H9 (cell line): ENCODE measurements at regions not wholly inside any gene's neighbourhood (a gene's known extent, or its start where the extent isn't known, plus 50 kb on each side); places are given as distances from the start of the nearest gene placed in this dataset.

Experiments
- DNase-seq: peaks from one replicate; pipeline ENCODE4 v3.0.0-alpha.2; 2017
- H2AFZ ChIP-seq: one replicate; pipeline ENCODE4 v1.6.1; 2013; ENCODE audit warnings: mild to moderate bottlenecking, low read length, control low read depth, moderate library complexity
- H2AK5ac ChIP-seq: 2 replicates; pipeline ENCODE4 v1.6.1; 2013; ENCODE audit warnings: low read length, control low read depth, mixed read lengths; ENCODE audit not compliant: insufficient read length
- H2BK120ac ChIP-seq: one replicate; pipeline ENCODE4 v1.6.1; 2013; ENCODE audit warnings: low read depth, mild to moderate bottlenecking, low read length, control low read depth, inconsistent platforms; ENCODE audit not compliant: poor library complexity, severe bottlenecking
- H2BK12ac ChIP-seq: 2 replicates; pipeline ENCODE4 v1.6.1; 2013; ENCODE audit warnings: low read length, control low read depth, mixed read lengths, low read depth; ENCODE audit not compliant: insufficient read length
- H2BK15ac ChIP-seq: 2 replicates; pipeline ENCODE4 v1.6.1; 2013; ENCODE audit warnings: low read depth, low read length, control low read depth
- H2BK20ac ChIP-seq: one replicate; pipeline ENCODE4 v1.6.1; 2013; ENCODE audit warnings: low read depth, mild to moderate bottlenecking, low read length, control low read depth, inconsistent platforms; ENCODE audit not compliant: poor library complexity, severe bottlenecking
- H2BK5ac ChIP-seq: 2 replicates; pipeline ENCODE4 v1.6.1; 2013; ENCODE audit warnings: low read length, control low read depth, mixed read lengths; ENCODE audit not compliant: insufficient read length
- H3K14ac ChIP-seq: 2 replicates; pipeline ENCODE4 v1.6.1; 2013; ENCODE audit warnings: low read length, control low read depth; ENCODE audit not compliant: insufficient read depth
- H3K18ac ChIP-seq: 2 replicates; pipeline ENCODE4 v1.6.1; 2013; ENCODE audit warnings: low read depth, mild to moderate bottlenecking, mixed read lengths, low read length, control low read depth; ENCODE audit not compliant: insufficient read length
- H3K23ac ChIP-seq: 2 replicates; pipeline ENCODE4 v1.6.1; 2013; ENCODE audit warnings: low read length, control low read depth, mixed read lengths, low read depth; ENCODE audit not compliant: insufficient read length
- H3K23me2 ChIP-seq: 2 replicates; pipeline ENCODE4 v1.6.1; 2013; ENCODE audit warnings: low read depth, mild to moderate bottlenecking, mixed read lengths, low read length, control low read depth; ENCODE audit not compliant: insufficient read length, poor library complexity, severe bottlenecking
- H3K27ac ChIP-seq: 2 replicates; pipeline ENCODE4 v1.5.1; 2013; ENCODE audit warnings: low read length, control low read depth, mixed read lengths, low read depth; ENCODE audit not compliant: insufficient read length
- H3K27me3 ChIP-seq: 2 replicates; pipeline ENCODE4 v1.6.1; 2013; ENCODE audit warnings: low read length, control low read depth, inconsistent platforms; ENCODE audit not compliant: insufficient read depth
- H3K4ac ChIP-seq: 2 replicates; pipeline ENCODE4 v1.6.1; 2013; ENCODE audit warnings: low read depth, mild to moderate bottlenecking, control low read depth, inconsistent platforms, low read length, moderate library complexity
- H3K4me1 ChIP-seq: 2 replicates; pipeline ENCODE4 v1.6.1; 2013; ENCODE audit warnings: low read length, control low read depth, inconsistent platforms; ENCODE audit not compliant: insufficient read depth
- H3K4me2 ChIP-seq: 2 replicates; pipeline ENCODE4 v1.6.1; 2013; ENCODE audit warnings: low read length, control low read depth, mixed read lengths; ENCODE audit not compliant: insufficient read length, insufficient read depth
- H3K56ac ChIP-seq: 2 replicates; pipeline ENCODE4 v1.6.1; 2013; ENCODE audit warnings: low read depth, mild to moderate bottlenecking, mixed read lengths, low read length, control low read depth; ENCODE audit not compliant: insufficient read length
- H3K79me1 ChIP-seq: 2 replicates; pipeline ENCODE4 v1.6.1; 2013; ENCODE audit warnings: low read depth, mild to moderate bottlenecking, moderate library complexity, low read length, control low read depth, inconsistent platforms; ENCODE audit not compliant: insufficient read depth, poor library complexity, severe bottlenecking
- H3K79me2 ChIP-seq: 2 replicates; pipeline ENCODE4 v1.6.1; 2013; ENCODE audit warnings: low read length, control low read depth, inconsistent platforms; ENCODE audit not compliant: insufficient read depth
- H3K9ac ChIP-seq: 2 replicates; pipeline ENCODE4 v1.6.1; 2013; ENCODE audit warnings: low read length, control low read depth, mixed read lengths; ENCODE audit not compliant: insufficient read length; ENCODE audit errors: extremely low read depth
- H3K9me3 ChIP-seq: one replicate; pipeline ENCODE4 v1.6.1; 2013; ENCODE audit warnings: low read depth, low read length, inconsistent platforms; ENCODE audit not compliant: control insufficient read depth
- H3T11ph ChIP-seq: one replicate; pipeline ENCODE4 v1.6.1; 2013; ENCODE audit warnings: mild to moderate bottlenecking, low read length, control low read depth, inconsistent platforms
- H4K20me1 ChIP-seq: one replicate; pipeline ENCODE4 v1.6.1; 2013; ENCODE audit not compliant: control insufficient read depth, insufficient read length, insufficient read depth
- H4K5ac ChIP-seq: 2 replicates; pipeline ENCODE4 v1.6.1; 2013; ENCODE audit warnings: low read depth, mild to moderate bottlenecking, mixed read lengths, low read length, control low read depth; ENCODE audit not compliant: insufficient read length
- H4K8ac ChIP-seq: replicated peaks from 2 replicates; pipeline ENCODE4 v1.6.1; 2013; ENCODE audit warnings: low read length, control low read depth, mixed read lengths, low read depth; ENCODE audit not compliant: insufficient read length
- H4K91ac ChIP-seq: 2 replicates; pipeline ENCODE4 v1.6.1; 2013; ENCODE audit warnings: low read depth, mild to moderate bottlenecking, moderate library complexity, mixed read lengths, low read length, control low read depth; ENCODE audit not compliant: insufficient read length
- H3K27ac Mint-ChIP-seq, 3 experiments: 2 replicates in 2 of 3; 3 replicates in 1 of 3; pipeline ENCODE4 v1.8.0; 2020 to 2021; ENCODE audit warnings: mixed read lengths in 3 of 3, mild to moderate bottlenecking in 1 of 3, moderate library complexity in 1 of 3
- H3K27me3 Mint-ChIP-seq: 2 replicates; pipeline ENCODE4 v1.8.0; 2021; ENCODE audit warnings: low read depth, mild to moderate bottlenecking, moderate library complexity, mixed read lengths
- H3K36me3 Mint-ChIP-seq, 3 experiments: 2 replicates in 2 of 3; 3 replicates in 1 of 3; pipeline ENCODE4 v1.8.0; 2020 to 2021; ENCODE audit warnings: low read depth in 3 of 3, mixed read lengths in 3 of 3; ENCODE audit not compliant: insufficient read depth in 1 of 3
- H3K4me1 Mint-ChIP-seq, 2 experiments: 2 replicates each; pipeline ENCODE4 v1.8.0; 2020; ENCODE audit warnings: mixed read lengths in 2 of 2
- H3K4me3 Mint-ChIP-seq, 2 experiments: 2 replicates in 1 of 2; 3 replicates in 1 of 2; pipeline ENCODE4 v1.8.0; 2020 to 2021; ENCODE audit warnings: mild to moderate bottlenecking in 2 of 2, mixed read lengths in 2 of 2, moderate library complexity in 1 of 2
- H3K9me3 Mint-ChIP-seq, 2 experiments: 2 replicates in 1 of 2; 3 replicates in 1 of 2; pipeline ENCODE4 v1.8.0; 2020; ENCODE audit warnings: mild to moderate bottlenecking in 2 of 2, mixed read lengths in 2 of 2, moderate library complexity in 1 of 2
- WGBS: extraction: QIAGEN DNeasy Blood & Tissue Kit; methylation state at CpG from one replicate; pipeline ENCODE4 v1.1.7; 2013; ENCODE audit warnings: missing lambda C conversion rate, low lambda C conversion rate, mixed read lengths; ENCODE audit not compliant: insufficient read length; ENCODE audit errors: extremely low coverage; 5-methylcytosine and 5-hydroxymethylcytosine counted together
- TF ChIP-seq, protein P1 (sequence below): fragments of 200-600 bp; sonication (generic); conservative IDR thresholded peaks from 3 replicates; pipeline ENCODE4 v1.8.0; 2021; ENCODE audit warnings: antibody characterized with exemption, mild to moderate bottlenecking

DNA sequence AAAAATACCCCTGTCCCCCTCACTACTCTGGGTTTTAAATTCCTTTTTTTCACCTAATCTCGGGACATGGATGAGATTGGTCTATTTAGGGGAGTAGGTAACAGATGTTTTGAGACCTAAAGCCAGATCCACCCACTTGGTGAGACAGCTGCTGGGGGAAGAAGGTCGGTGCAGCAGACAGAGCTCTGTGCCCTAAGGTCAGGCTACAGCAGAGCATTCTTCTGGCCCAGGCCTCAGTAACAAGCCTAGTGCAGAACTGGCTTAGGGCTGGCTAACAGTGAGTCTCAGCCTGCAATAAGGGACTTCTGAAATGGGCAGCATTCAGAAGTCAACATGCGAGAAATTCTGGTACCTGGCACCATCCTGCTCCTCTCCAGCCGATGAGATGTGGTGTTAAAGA, 444.9 kb upstream of the KIRREL3 start:
- no peak overlapping the region for H4K5ac ChIP-seq
- H3K9ac ChIP-seq = no peak overlapping the region
- Mint-ChIP-seq H3K27ac (no peak overlapping the region), H3K27me3 (peaks cover 1% of the 10 kb centered on the region; the same call in 1 of the 2 replicates), H3K4me3 (no peak overlapping the region), H3K36me3 (no peaks in the 10 kb centered on the region), H3K4me1 (peaks cover 5 to 14% of the 10 kb centered on the region in 2 experiments), H3K9me3 (no peaks in the 10 kb centered on the region)
- no peak overlapping the region for H3K4me2 ChIP-seq
- no peak overlapping the region for H3T11ph ChIP-seq
- no peak overlapping the region for H2AFZ ChIP-seq
- H3K4me1 ChIP-seq = no peaks in the 10 kb centered on the region
- no peak overlapping the region for H3K23ac ChIP-seq
- H3K14ac ChIP-seq = no peak overlapping the region
- no peak overlapping the region for H2BK120ac ChIP-seq
- TF ChIP-seq, protein P1, sequence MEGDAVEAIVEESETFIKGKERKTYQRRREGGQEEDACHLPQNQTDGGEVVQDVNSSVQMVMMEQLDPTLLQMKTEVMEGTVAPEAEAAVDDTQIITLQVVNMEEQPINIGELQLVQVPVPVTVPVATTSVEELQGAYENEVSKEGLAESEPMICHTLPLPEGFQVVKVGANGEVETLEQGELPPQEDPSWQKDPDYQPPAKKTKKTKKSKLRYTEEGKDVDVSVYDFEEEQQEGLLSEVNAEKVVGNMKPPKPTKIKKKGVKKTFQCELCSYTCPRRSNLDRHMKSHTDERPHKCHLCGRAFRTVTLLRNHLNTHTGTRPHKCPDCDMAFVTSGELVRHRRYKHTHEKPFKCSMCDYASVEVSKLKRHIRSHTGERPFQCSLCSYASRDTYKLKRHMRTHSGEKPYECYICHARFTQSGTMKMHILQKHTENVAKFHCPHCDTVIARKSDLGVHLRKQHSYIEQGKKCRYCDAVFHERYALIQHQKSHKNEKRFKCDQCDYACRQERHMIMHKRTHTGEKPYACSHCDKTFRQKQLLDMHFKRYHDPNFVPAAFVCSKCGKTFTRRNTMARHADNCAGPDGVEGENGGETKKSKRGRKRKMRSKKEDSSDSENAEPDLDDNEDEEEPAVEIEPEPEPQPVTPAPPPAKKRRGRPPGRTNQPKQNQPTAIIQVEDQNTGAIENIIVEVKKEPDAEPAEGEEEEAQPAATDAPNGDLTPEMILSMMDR = no peak
- H2AK5ac ChIP-seq = no peak overlapping the region
- H3K18ac ChIP-seq = no peak overlapping the region
- no peak overlapping the region for H2BK5ac ChIP-seq
- no peak overlapping the region for H3K56ac ChIP-seq
- no peak overlapping the region for H2BK15ac ChIP-seq
- H4K20me1 ChIP-seq = no peaks in the 10 kb centered on the region
- no peak overlapping the region for H3K4ac ChIP-seq
- H3K79me2 ChIP-seq = no peaks in the 10 kb centered on the region
- no peaks in the 10 kb centered on the region for H3K27me3 ChIP-seq
- no peak overlapping the region for H4K8ac ChIP-seq
- no peak overlapping the region for H3K27ac ChIP-seq
- no peak overlapping the region for H2BK20ac ChIP-seq
- no peak overlapping the region for H4K91ac ChIP-seq
- no peak overlapping the region for H2BK12ac ChIP-seq
- no peaks in the 10 kb centered on the region for H3K23me2 ChIP-seq
- DNase-seq = no peak
- H3K79me1 ChIP-seq = no peaks in the 10 kb centered on the region
- no peaks in the 10 kb centered on the region for H3K9me3 ChIP-seq
- no CpG with 5 or more reads among the region's 4 CpGs for WGBS
